Mesothelial cell of epicardium (in vitro differentiated cells): ENCODE measurements at regions not wholly inside any gene's neighbourhood (a gene's known extent, or its start where the extent isn't known, plus 50 kb on each side); places are given as distances from the start of the nearest gene placed in this dataset.
A peak's percentile ranks its signal among the peaks of the same experiment; 100 is the strongest.

ENCODE experiments used
- DNase-seq, 2 experiments: peaks; one replicate each; pipeline ENCODE4 v3.0.0; 2021; ENCODE audit warnings: low spot score in 2 of 2; ENCODE audit not compliant: unreplicated experiment in 2 of 2
- H3K27ac Mint-ChIP-seq: 2 replicates; pipeline ENCODE4 v1.8.0; 2021; ENCODE audit warnings: mixed read lengths
- H3K27me3 Mint-ChIP-seq: 2 replicates; pipeline ENCODE4 v1.8.0; 2021; ENCODE audit warnings: low read depth, mixed read lengths
- H3K36me3 Mint-ChIP-seq: 2 replicates; pipeline ENCODE4 v1.8.0; 2021; ENCODE audit warnings: mixed read lengths
- H3K4me1 Mint-ChIP-seq: 2 replicates; pipeline ENCODE4 v1.8.0; 2021; ENCODE audit warnings: mixed read lengths
- H3K4me3 Mint-ChIP-seq: 2 replicates; pipeline ENCODE4 v1.8.0; 2021; ENCODE audit warnings: mild to moderate bottlenecking, moderate library complexity, mixed read lengths
- H3K9me3 Mint-ChIP-seq: 2 replicates; pipeline ENCODE4 v1.8.0; 2021; ENCODE audit warnings: mixed read lengths
- TF ChIP-seq, protein P1 (sequence below): fragments of 200-600 bp; sonication (generic); IDR thresholded peaks from one replicate; pipeline ENCODE4 v1.5.0; 2021; ENCODE audit warnings: antibody characterized with exemption; ENCODE audit not compliant: unreplicated experiment

DNA sequence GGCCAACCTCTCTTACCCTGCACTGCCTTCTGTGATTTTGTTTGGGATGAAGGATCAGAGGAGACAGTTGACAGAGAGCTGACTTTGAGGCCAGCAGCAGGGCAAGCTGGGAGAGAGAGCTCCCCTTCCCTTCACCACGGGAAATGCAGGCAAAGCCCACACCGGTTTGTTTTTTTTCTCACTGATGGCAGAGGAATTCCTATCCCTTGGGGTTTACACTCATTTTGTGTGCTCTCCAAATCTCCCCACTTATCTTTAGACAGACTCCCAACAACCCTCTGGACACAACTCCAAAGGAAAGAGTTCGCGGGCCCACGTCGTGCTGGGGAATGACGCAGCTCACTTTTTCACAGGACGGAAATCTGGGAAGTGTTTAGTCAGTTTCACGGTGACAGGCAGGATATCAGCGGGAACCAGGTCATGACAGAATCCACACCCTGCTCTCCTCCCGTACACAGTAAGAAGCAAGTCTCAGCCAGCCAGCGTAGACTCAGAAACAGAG is 68.3 kb upstream of the FAM171A1 start:
- Mint-ChIP-seq H3K36me3 (no peaks in the 10 kb centered on the region), H3K4me1 (peaks cover 15% of the 10 kb centered on the region), H3K9me3 (no peaks in the 10 kb centered on the region), H3K4me3 (peak overlapping the region; percentile 60), H3K27me3 (no peaks in the 10 kb centered on the region), H3K27ac (peak overlapping the region; percentile 89)
- TF ChIP-seq, protein P1, sequence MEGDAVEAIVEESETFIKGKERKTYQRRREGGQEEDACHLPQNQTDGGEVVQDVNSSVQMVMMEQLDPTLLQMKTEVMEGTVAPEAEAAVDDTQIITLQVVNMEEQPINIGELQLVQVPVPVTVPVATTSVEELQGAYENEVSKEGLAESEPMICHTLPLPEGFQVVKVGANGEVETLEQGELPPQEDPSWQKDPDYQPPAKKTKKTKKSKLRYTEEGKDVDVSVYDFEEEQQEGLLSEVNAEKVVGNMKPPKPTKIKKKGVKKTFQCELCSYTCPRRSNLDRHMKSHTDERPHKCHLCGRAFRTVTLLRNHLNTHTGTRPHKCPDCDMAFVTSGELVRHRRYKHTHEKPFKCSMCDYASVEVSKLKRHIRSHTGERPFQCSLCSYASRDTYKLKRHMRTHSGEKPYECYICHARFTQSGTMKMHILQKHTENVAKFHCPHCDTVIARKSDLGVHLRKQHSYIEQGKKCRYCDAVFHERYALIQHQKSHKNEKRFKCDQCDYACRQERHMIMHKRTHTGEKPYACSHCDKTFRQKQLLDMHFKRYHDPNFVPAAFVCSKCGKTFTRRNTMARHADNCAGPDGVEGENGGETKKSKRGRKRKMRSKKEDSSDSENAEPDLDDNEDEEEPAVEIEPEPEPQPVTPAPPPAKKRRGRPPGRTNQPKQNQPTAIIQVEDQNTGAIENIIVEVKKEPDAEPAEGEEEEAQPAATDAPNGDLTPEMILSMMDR = no peak
- DNase-seq = no peak

DNA sequence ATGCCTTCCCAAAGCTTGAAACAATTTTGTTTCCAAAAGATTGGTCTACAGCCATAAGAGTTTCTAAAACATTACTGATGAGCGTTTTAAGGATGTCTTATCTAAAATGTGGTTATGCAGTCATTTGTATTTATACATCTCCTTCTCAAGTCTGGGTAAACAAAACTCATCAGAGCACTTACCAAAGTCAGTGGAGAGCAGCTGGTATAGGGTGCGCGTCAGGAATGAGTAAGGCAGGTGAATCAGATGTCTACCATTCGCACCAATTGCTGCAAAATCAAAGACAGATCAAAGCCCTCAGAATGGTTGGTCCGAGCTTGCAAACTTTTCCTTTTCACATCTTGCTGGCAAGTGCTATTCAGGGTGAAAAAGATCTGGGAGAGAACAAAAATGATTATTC is 65.6 kb upstream of the FAM171A1 start:
- H3K27me3 Mint-ChIP-seq = no peaks in the 10 kb centered on the region
- peak overlapping the region; percentile 30 for H3K27ac Mint-ChIP-seq
- H3K9me3 Mint-ChIP-seq = no peaks in the 10 kb centered on the region
- H3K36me3 Mint-ChIP-seq = no peaks in the 10 kb centered on the region
- TF ChIP-seq, protein P1 = no peak
- H3K4me1 Mint-ChIP-seq = peaks cover 19% of the 10 kb centered on the region
- H3K4me3 Mint-ChIP-seq = no peak overlapping the region
- DNase-seq = no peak

DNA sequence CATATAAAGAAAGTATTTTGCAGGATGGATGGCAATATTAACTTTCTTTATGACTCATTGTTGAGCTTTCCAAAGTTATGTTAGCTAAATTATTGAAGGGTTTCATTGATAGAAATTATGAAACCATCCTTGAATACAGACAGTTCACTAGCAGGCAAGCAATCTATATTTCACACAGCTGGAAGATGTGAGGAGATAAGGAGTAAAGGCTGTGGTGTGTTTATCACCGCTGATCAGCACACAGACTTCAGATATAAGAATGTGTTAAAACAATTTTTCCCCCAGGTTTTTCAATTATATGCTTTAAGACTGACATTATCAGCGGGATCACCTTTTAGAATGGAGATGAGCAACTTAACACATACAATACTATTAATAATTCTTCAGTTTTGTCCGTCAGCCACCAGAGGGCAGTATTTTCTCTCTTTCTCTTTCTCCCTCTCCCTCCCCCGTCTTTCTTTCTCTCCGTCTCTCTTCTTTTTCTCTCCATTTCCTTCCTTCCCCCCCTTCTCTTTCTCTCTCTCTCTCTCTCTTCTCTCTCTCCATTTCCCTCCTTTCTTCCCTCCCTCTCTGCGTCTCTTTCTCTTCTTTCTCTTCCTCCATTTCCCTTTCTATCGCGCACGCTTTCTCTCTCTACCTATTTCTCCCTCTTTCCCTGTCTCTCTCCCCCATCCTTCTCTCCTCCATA is 62.9 kb upstream of the FAM171A1 start:
- Mint-ChIP-seq H3K36me3 (no peaks in the 10 kb centered on the region), H3K27ac (peak overlapping the region; percentile 58), H3K27me3 (no peaks in the 10 kb centered on the region), H3K4me3 (peak overlapping the region; percentile 72), H3K4me1 (peaks cover 12% of the 10 kb centered on the region), H3K9me3 (no peaks in the 10 kb centered on the region)
- TF ChIP-seq, protein P1 = peak; percentile 91
- no peak for DNase-seq

DNA sequence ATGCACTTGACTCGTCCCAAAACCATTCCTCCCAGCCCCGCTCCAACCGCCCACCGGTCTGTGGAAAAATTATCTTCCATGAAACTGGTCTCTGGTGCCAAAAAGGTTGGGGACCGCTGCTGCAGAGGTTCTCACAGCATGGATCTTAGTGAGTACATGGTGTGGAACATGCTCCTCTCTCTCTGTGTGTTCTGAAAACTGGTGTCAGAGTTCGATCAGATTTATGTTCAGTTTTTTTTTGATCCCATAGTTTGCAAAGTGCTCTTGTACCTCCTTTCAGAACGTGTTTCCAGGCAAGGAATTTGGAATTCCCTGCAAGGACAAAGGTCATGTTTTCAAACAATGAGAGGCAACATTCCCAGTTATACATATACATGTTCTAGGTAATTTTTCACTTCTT is 61.2 kb upstream of the FAM171A1 start:
- H3K36me3 Mint-ChIP-seq = no peaks in the 10 kb centered on the region
- no peak overlapping the region for H3K4me3 Mint-ChIP-seq
- H3K27ac Mint-ChIP-seq = no peak overlapping the region
- H3K4me1 Mint-ChIP-seq = peaks cover 11% of the 10 kb centered on the region
- no peak for DNase-seq
- no peaks in the 10 kb centered on the region for H3K9me3 Mint-ChIP-seq
- TF ChIP-seq, protein P1 = no peak
- no peaks in the 10 kb centered on the region for H3K27me3 Mint-ChIP-seq

DNA sequence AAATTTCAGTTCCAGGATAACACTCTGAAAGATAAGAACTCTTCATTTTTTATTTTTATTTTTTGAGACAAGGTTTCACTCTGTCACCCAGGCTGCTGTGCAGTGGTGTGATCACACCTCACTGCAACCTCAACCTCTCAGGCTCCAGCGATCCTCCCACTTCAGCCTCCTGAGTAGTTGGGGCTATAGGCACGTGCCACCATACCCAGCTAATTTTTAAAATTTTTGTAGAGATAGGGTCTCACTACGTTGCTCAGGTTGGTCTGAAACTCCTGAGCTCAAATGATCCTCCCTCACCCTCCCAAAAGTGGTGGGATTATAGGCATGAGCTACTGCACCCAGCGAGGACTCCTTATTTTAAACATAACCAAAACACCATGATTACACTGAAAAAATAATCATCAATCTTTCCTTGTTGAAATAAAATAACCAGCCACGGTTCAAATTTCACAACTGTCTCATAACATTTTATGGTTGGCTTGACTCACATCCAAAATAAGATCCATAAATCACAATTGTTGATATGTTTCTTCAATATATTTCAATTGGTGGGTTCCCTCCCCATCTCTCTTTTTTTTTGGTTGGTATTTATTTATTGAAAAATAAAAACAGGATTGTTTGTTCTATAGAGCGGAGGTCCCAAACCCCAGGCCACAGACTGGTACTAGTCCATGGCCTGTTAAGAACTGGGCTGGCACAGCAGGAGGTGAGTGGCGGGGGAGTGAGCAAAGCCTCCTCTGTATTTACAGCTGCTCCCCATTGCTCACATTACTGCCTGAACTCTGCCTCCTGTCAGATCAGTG is 60.1 kb upstream of the FAM171A1 start:
- TF ChIP-seq, protein P1 = no peak
- no peak overlapping the region for H3K4me3 Mint-ChIP-seq
- no peaks in the 10 kb centered on the region for H3K9me3 Mint-ChIP-seq
- no peak for DNase-seq
- peaks cover 11% of the 10 kb centered on the region for H3K4me1 Mint-ChIP-seq
- no peaks in the 10 kb centered on the region for H3K36me3 Mint-ChIP-seq
- no peaks in the 10 kb centered on the region for H3K27me3 Mint-ChIP-seq
- no peak overlapping the region for H3K27ac Mint-ChIP-seq
